CD4-positive, alpha-beta T cell (primary cell): ENCODE measurements at regions not wholly inside any gene's neighbourhood (a gene's known extent, or its start where the extent isn't known, plus 50 kb on each side); places are given as distances from the start of the nearest gene placed in this dataset.

Experiments
- ATAC-seq: fragments of 200-7000 bp; cut with Tn5 transposase; one replicate; pipeline ENCODE4 v1.10.0; 2022; ENCODE audit warnings: mild to moderate bottlenecking; ENCODE audit not compliant: poor library complexity
- CTCF ChIA-PET: fragments of 350-600 bp; sonication (Branson Sonifier 250); formaldehyde crosslinking; loops from one replicate; lab custom pipeline; 2021; ENCODE audit warnings: antibody characterized with exemption, inconsistent platforms; lab: Charles Lee
- POLR2A ChIA-PET: fragments of 350-600 bp; sonication (Branson Sonifier 250); formaldehyde crosslinking; loops from one replicate; lab custom pipeline; 2021; ENCODE audit warnings: antibody characterized with exemption, inconsistent platforms; lab: Charles Lee
- DNase-seq, 14 experiments: peaks; one replicate each; pipeline ENCODE4 v3.0.0-alpha.2; 2013 to 2020; ENCODE audit warnings: mixed read lengths in 2 of 14
- H3K27ac ChIP-seq, 2 donors: one replicate each; pipeline versions ENCODE4 v1.5.1 to v1.7.0; 2013; ENCODE audit warnings: low read length in 2 of 2, low read depth in 1 of 2, mild to moderate bottlenecking in 1 of 2
- H3K27me3 ChIP-seq, 2 experiments: 1 replicate in 1 of 2; 2 replicates in 1 of 2; pipeline versions ENCODE4 v1.6.1 to v1.7.0; 2013; ENCODE audit warnings: low read length in 2 of 2, control low read depth in 1 of 2, mild to moderate bottlenecking in 1 of 2, moderate library complexity in 1 of 2; ENCODE audit not compliant: insufficient read depth in 2 of 2, control insufficient read depth in 1 of 2
- H3K36me3 ChIP-seq: one replicate; pipeline ENCODE4 v1.6.1; 2013; ENCODE audit warnings: low read length, control low read depth; ENCODE audit not compliant: insufficient read depth
- H3K4me1 ChIP-seq: one replicate; pipeline ENCODE4 v1.6.1; 2013; ENCODE audit warnings: low read length, control low read depth; ENCODE audit not compliant: insufficient read depth
- H3K4me3 ChIP-seq: one replicate; pipeline ENCODE4 v1.5.1; 2013; ENCODE audit warnings: mild to moderate bottlenecking, low read length, moderate library complexity
- H3K9me3 ChIP-seq, 2 experiments: 1 replicate in 1 of 2; 2 replicates in 1 of 2; pipeline versions ENCODE4 v1.6.1 to v1.7.0; 2013; ENCODE audit warnings: low read length in 2 of 2, mild to moderate bottlenecking in 2 of 2, control low read depth in 1 of 2, moderate library complexity in 1 of 2; ENCODE audit not compliant: control insufficient read depth in 1 of 2, insufficient read depth in 1 of 2
- H3K27ac Mint-ChIP-seq: one replicate; pipeline ENCODE4 v1.8.0; 2020; ENCODE audit warnings: mixed read lengths
- H3K27me3 Mint-ChIP-seq: one replicate; pipeline ENCODE4 v1.8.0; 2021; ENCODE audit warnings: mixed read lengths
- H3K36me3 Mint-ChIP-seq: one replicate; pipeline ENCODE4 v1.8.0; 2021; ENCODE audit warnings: low read depth, mixed read lengths
- H3K4me1 Mint-ChIP-seq: one replicate; pipeline ENCODE4 v1.8.0; 2021; ENCODE audit warnings: low read depth, mixed read lengths
- H3K4me3 Mint-ChIP-seq: one replicate; pipeline ENCODE4 v1.8.0; 2020; ENCODE audit warnings: mild to moderate bottlenecking, mixed read lengths
- H3K9me3 Mint-ChIP-seq: one replicate; pipeline ENCODE4 v1.8.0; 2020; ENCODE audit warnings: mixed read lengths
- CTCF ChIP-seq: fragments of 200-600 bp; IDR thresholded peaks from one replicate; pipeline ENCODE4 v1.8.0; 2022; ENCODE audit warnings: antibody characterized with exemption, mild to moderate bottlenecking
- intact Hi-C, 2 experiments: fragments of 100-400 bp; cut with DNase I in 1 of 2; cut with micrococcal nuclease in 1 of 2; formaldehyde crosslinking; loops; one replicate each; pipeline versions ENCODE4 v1.15.1 to v1.9.0; 2023 to 2025; cut with DNase I, micrococcal nuclease

GRCh38 chr3:159748425-159748824 lies 240.2 kb upstream of the IL12A start:
- H3K4me3 Mint-ChIP-seq, result no peak overlapping the region
- Histone ChIP-seq H3K36me3 (no peaks in the 10 kb centered on the region), H3K27ac (no peak overlapping the region), H3K9me3 (no peaks in the 10 kb centered on the region), H3K27me3 (no peaks in the 10 kb centered on the region), H3K4me3 (no peak overlapping the region), H3K4me1 (no peaks in the 10 kb centered on the region)
- no peaks in the 10 kb centered on the region for H3K36me3 Mint-ChIP-seq
- ATAC-seq (no peak), DNase-seq (no peak)
- POLR2A ChIA-PET, result no interaction called here
- no peaks in the 10 kb centered on the region for H3K4me1 Mint-ChIP-seq
- no peaks in the 10 kb centered on the region for H3K27me3 Mint-ChIP-seq
- no peak for TF ChIP-seq CTCF
- CTCF ChIA-PET, result no interaction called here
- intact Hi-C loops, result no loop called here
- no peak overlapping the region for H3K27ac Mint-ChIP-seq
- H3K9me3 Mint-ChIP-seq, result no peaks in the 10 kb centered on the region

- no peak for DNase-seq
- POLR2A ChIA-PET, result interaction anchor here (0.7 kb wide), 1 partner anchor 8 kb away, joined by 6 read pairs; no protein-coding TSS in a partner anchor
Measured at GRCh38 chr3:159749406-159749805, 239.2 kb upstream of the IL12A start.

DNA sequence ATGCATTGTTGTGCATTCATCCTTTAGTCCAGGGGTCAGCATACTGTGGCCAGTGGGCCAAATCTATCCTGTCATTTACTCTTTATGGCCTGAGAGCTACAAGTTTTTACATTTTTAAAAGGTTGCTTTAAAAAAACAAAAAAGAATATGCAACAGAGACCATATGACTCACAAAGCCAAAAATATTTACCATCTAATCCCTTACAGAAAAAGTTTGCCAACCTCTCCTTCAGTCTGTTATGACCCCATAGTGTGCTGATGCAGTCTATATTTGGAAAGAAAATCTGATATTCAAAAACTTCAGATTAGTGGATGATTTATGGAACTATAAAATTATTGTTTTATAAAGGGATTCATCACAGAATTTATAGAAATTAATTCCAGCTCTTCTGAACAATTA lies 237.5 kb upstream of the IL12A start:
- Mint-ChIP-seq H3K4me3 (no peak overlapping the region), H3K4me1 (no peaks in the 10 kb centered on the region), H3K9me3 (no peaks in the 10 kb centered on the region), H3K27me3 (no peaks in the 10 kb centered on the region), H3K36me3 (no peaks in the 10 kb centered on the region), H3K27ac (no peak overlapping the region)
- Histone ChIP-seq H3K9me3 (peaks cover 2 to 12% of the 10 kb centered on the region in 2 experiments), H3K27ac (no peak overlapping the region), H3K36me3 (no peaks in the 10 kb centered on the region), H3K27me3 (no peaks in the 10 kb centered on the region), H3K4me3 (no peak overlapping the region), H3K4me1 (no peaks in the 10 kb centered on the region)
- ATAC-seq, result no peak
- ChIA-PET POLR2A (no interaction called here), CTCF (interaction anchor here (1.0 kb wide), 1 partner anchor 16 kb away, joined by 3 read pairs; no protein-coding TSS in a partner anchor)
- DNase-seq, result no peak
- TF ChIP-seq CTCF, result no peak
- intact Hi-C loops, result no loop called here

More at GRCh38 chr3:159749406-159749805, 239.2 kb upstream of the IL12A start:
- Histone ChIP-seq H3K27ac (no peak overlapping the region), H3K36me3 (no peaks in the 10 kb centered on the region), H3K9me3 (no peaks in the 10 kb centered on the region), H3K27me3 (no peaks in the 10 kb centered on the region), H3K4me3 (no peak overlapping the region), H3K4me1 (no peaks in the 10 kb centered on the region)
- CTCF ChIA-PET, result no interaction called here
- Mint-ChIP-seq H3K9me3 (no peaks in the 10 kb centered on the region), H3K4me1 (no peaks in the 10 kb centered on the region), H3K36me3 (no peaks in the 10 kb centered on the region), H3K27ac (no peak overlapping the region), H3K27me3 (no peaks in the 10 kb centered on the region), H3K4me3 (no peak overlapping the region)
- TF ChIP-seq CTCF, result no peak
- intact Hi-C loops, result no loop called here
- ATAC-seq, result no peak
